Activated CD4-positive, alpha-beta T cell treated with anti-CD3 and anti-CD28 coated beads for 36 hours (primary cell): ENCODE measurements at regions not wholly inside any gene's neighbourhood (a gene's known extent, or its start where the extent isn't known, plus 50 kb on each side); places are given as distances from the start of the nearest gene placed in this dataset.

Experiments
- ATAC-seq: fragments of 200-7000 bp; cut with Tn5 transposase; one replicate; pipeline ENCODE4 v1.10.0; 2021; ENCODE audit warnings: mild to moderate bottlenecking, moderate library complexity
- CTCF ChIA-PET: fragments of 350-600 bp; sonication (Branson Sonifier 250); formaldehyde crosslinking; loops from one replicate; lab custom pipeline; 2021; ENCODE audit warnings: antibody characterized with exemption; lab: Charles Lee
- POLR2A ChIA-PET: fragments of 350-600 bp; sonication (Branson Sonifier 250); formaldehyde crosslinking; loops from one replicate; lab custom pipeline; 2021; ENCODE audit warnings: antibody characterized with exemption, inconsistent platforms; lab: Charles Lee
- DNase-seq: peaks from one replicate; pipeline ENCODE4 v3.0.0-alpha.2; 2020
- H3K27ac Mint-ChIP-seq: one replicate; pipeline ENCODE4 v1.8.0; 2021; ENCODE audit warnings: mixed read lengths
- H3K27me3 Mint-ChIP-seq: one replicate; pipeline ENCODE4 v1.8.0; 2021; ENCODE audit warnings: mixed read lengths
- H3K36me3 Mint-ChIP-seq: one replicate; pipeline ENCODE4 v1.8.0; 2021; ENCODE audit warnings: low read depth, mixed read lengths
- H3K4me1 Mint-ChIP-seq: one replicate; pipeline ENCODE4 v1.8.0; 2021; ENCODE audit warnings: mixed read lengths
- H3K4me3 Mint-ChIP-seq: one replicate; pipeline ENCODE4 v1.8.0; 2021; ENCODE audit warnings: mild to moderate bottlenecking, moderate library complexity, mixed read lengths
- H3K9me3 Mint-ChIP-seq: one replicate; pipeline ENCODE4 v1.8.0; 2021; ENCODE audit warnings: low read depth, mixed read lengths
- intact Hi-C, 2 experiments: fragments of 100-400 bp; cut with DNase I in 1 of 2; cut with micrococcal nuclease in 1 of 2; formaldehyde crosslinking; loops; one replicate each; pipeline versions ENCODE4 v1.14.2 to v1.15.1; 2022 to 2024; cut with DNase I, micrococcal nuclease

DNA sequence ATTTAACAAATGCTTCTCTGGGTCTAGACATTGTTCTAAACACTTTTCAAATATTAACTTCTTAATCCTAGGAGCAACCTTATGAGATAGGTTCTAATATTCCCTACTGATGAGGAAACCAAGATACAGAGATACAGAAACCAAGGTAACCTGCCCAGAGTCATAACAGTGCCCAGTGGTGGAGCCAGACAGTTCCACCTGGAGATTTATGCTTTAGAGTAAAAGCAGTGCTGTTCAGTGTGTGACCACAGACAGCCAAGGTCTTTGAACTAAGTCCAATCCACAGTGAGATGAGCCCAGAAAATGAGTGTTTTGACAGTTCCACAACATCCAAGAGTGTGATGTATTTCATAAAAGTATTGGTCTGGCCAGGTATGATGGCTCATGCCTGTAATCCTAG is 105.2 kb upstream of the UMPS start:
- ChIA-PET CTCF (no interaction called here), POLR2A (no interaction called here)
- Mint-ChIP-seq H3K4me3 (no peak overlapping the region), H3K27ac (no peak overlapping the region), H3K36me3 (no peaks in the 10 kb centered on the region), H3K4me1 (peaks cover 15% of the 10 kb centered on the region), H3K27me3 (peaks cover 2% of the 10 kb centered on the region), H3K9me3 (no peaks in the 10 kb centered on the region)
- DNase-seq (no peak), ATAC-seq (no peak)
- intact Hi-C loops = no loop called here

DNA sequence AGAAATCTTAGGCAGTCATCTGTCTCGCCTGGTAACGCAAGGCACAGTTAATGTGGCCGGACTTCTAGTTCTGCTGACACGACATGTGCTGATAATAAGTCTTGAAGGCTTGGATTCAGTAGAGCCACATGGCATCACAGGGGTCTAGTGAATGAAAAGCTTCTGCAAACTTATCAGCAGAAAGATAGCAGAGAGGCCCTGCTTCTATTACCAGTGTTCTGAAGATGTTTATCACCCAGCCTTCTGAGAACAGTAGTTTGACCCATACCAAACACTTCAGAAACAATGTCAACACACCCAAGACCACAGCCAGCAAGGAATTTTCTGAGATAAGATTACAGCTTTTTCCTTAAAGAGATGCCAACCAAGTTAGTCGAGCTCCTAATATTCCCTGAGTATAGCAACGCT is 102.7 kb upstream of the UMPS start:
- Mint-ChIP-seq H3K4me1 (no peaks in the 10 kb centered on the region), H3K9me3 (no peaks in the 10 kb centered on the region), H3K27me3 (peaks cover 3% of the 10 kb centered on the region), H3K4me3 (no peak overlapping the region), H3K27ac (no peak overlapping the region), H3K36me3 (no peaks in the 10 kb centered on the region)
- ATAC-seq (no peak), DNase-seq (no peak)
- intact Hi-C loops = no loop called here
- ChIA-PET CTCF (interaction anchor here (0.9 kb wide), 1 partner anchor 14 kb away, joined by 3 read pairs; no protein-coding TSS in a partner anchor), POLR2A (interaction anchor here (0.5 kb wide), 1 partner anchor 1509 kb away, joined by 3 read pairs; no protein-coding TSS in a partner anchor)

DNA sequence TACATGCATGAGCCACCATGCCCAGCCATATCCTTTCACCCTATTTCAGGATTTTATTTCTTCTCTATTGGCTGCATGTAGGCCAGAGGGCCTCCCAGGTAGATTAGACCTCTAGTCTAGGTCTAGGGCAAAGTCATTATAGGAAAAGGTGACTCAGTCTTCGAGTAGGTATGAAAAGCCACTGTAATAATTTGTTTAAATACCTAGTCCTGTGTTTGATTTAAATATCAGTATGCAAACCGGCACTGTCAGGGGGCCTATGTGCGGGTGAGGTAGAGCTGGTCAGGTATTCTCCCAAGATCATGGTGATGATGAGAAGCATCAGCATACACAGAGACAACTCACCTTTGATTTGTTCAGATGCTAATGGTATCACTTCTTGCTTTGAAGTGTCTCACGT is 101.4 kb upstream of the UMPS start:
- H3K27me3 Mint-ChIP-seq = peaks cover 3% of the 10 kb centered on the region
- H3K9me3 Mint-ChIP-seq = no peaks in the 10 kb centered on the region
- no peaks in the 10 kb centered on the region for H3K4me1 Mint-ChIP-seq
- CTCF ChIA-PET = no interaction called here
- intact Hi-C loops = no loop called here
- ATAC-seq = no peak
- H3K36me3 Mint-ChIP-seq = no peaks in the 10 kb centered on the region
- no peak overlapping the region for H3K27ac Mint-ChIP-seq
- POLR2A ChIA-PET = no interaction called here
- no peak overlapping the region for H3K4me3 Mint-ChIP-seq
- no peak for DNase-seq

DNA sequence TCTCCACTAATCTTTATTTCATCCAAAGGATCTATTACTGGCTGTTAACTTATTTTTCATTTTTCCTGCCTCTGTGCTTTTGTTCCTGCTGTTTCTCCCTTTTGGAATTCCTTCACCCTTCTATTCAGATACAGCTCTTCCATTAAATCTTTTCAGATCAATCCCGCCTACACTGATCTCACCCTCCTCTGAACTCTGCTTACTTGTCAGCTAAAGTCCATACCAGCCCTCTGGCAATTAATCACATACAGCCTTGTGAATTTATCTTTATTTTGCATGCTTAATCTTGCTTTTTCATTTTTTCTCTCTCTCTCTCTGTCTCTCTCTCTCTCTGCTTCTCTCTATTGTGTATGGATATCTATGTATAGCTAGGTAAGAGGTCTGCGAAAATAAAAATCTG is 100.8 kb upstream of the UMPS start:
- Mint-ChIP-seq H3K36me3 (no peaks in the 10 kb centered on the region), H3K4me1 (no peaks in the 10 kb centered on the region), H3K27me3 (peaks cover 3% of the 10 kb centered on the region), H3K27ac (no peak overlapping the region), H3K9me3 (no peaks in the 10 kb centered on the region), H3K4me3 (no peak overlapping the region)
- CTCF ChIA-PET = interaction anchor here (1.0 kb wide), 1 partner anchor 10 kb away, joined by 4 read pairs; no protein-coding TSS in a partner anchor
- ATAC-seq (no peak), DNase-seq (no peak)
- POLR2A ChIA-PET = no interaction called here
- intact Hi-C loops = no loop called here

DNA sequence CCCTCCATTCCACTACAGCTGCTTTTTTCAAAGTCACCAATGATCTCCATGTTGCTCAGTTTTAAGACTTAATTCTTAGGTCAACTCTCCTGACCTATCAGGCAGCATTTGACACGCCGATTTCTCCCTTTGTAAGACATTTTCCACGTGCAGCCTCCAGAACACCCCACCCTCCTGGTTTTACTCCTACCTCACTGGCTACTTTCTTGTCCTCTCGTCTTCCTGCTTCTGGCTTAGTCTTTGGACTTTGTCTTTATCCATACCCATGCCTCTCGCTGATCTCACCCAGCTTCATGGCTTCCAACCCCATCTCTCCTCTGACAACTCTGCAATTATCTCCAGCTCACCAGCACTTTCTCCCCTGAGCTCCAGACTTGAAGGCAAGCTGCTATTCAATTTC is 99.3 kb upstream of the UMPS start:
- POLR2A ChIA-PET = no interaction called here
- ATAC-seq = no peak
- no peaks in the 10 kb centered on the region for H3K36me3 Mint-ChIP-seq
- intact Hi-C loops = no loop called here
- no peaks in the 10 kb centered on the region for H3K9me3 Mint-ChIP-seq
- H3K27ac Mint-ChIP-seq = no peak overlapping the region
- H3K27me3 Mint-ChIP-seq = peaks cover 2% of the 10 kb centered on the region
- no peak for DNase-seq
- CTCF ChIA-PET = no interaction called here
- H3K4me1 Mint-ChIP-seq = no peaks in the 10 kb centered on the region
- no peak overlapping the region for H3K4me3 Mint-ChIP-seq

DNA sequence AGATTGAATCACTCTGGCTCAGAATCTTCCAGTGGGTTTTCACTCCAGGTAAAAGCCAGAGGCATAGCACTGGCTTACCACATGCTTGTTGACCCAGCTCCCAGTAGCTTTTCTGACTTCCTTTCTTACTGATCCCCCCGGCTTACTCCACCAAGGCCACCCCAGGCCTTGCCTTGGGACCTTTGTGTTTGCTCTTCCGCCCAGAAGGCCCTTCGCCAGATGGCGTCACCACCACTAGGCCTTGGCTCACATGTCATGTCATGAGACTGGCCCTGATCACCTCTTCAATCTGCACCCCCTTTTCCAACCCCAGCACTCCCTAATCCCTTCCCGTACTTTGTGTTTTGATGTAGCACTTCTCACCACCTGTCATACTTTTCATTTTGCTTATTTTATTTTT is 98.5 kb upstream of the UMPS start:
- Mint-ChIP-seq H3K36me3 (no peaks in the 10 kb centered on the region), H3K27me3 (peaks cover 2% of the 10 kb centered on the region), H3K4me1 (no peaks in the 10 kb centered on the region), H3K9me3 (no peaks in the 10 kb centered on the region), H3K4me3 (no peak overlapping the region), H3K27ac (no peak overlapping the region)
- ChIA-PET CTCF (no interaction called here), POLR2A (no interaction called here)
- intact Hi-C loops = no loop called here
- DNase-seq = no peak
- no peak for ATAC-seq

DNA sequence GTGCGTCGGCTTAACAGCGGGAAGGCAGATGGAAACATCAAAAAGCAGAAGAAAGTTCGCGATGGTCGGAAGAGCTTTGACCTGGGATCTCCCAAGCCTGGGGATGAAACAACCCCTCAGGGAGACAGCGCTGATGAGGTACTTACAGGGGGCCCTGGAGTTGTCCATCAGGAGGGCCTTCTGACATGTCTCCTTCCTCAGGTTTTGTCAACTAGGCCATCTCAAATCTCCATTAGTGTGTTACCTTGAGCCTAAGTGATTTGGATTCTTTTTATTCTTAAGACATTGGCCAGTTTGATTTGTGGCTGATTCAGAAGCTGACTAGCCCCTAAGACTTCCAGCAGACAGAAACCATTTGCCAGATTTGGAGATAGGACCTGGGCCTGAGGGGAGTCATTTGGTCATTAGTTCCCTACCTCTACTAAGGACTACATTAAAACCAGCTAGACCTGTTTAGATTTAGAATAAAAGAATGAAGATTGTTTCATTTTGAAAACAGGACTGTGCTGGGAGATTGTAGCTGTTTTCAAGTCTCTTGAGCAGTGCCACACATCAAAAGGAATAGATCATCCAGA is 97.6 kb upstream of the UMPS start:
- POLR2A ChIA-PET = no interaction called here
- intact Hi-C loops = no loop called here
- no peak for ATAC-seq
- CTCF ChIA-PET = no interaction called here
- H3K27me3 Mint-ChIP-seq = peaks cover 4% of the 10 kb centered on the region
- no peaks in the 10 kb centered on the region for H3K4me1 Mint-ChIP-seq
- H3K4me3 Mint-ChIP-seq = no peak overlapping the region
- H3K27ac Mint-ChIP-seq = no peak overlapping the region
- no peak for DNase-seq
- no peaks in the 10 kb centered on the region for H3K36me3 Mint-ChIP-seq
- no peaks in the 10 kb centered on the region for H3K9me3 Mint-ChIP-seq

DNA sequence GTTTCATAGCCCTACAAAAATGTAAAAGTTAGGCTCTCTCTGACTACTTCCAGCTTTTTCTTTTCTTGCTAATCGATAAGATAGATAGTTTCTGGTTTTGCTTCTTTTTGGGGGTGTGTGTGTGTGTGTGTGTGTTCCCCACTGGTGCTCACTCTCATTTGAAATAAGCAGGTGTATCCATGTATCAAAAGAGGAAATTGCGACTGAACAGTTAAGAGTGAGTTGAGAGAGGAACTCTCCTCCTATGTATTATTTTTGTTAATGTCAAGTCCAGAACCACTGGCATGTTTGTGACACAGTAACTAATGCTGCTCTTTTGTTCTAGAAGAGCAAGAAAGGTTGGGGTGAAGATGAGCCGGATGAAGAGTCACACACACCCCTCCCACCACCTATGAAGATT is 96.7 kb upstream of the UMPS start:
- peaks cover 6% of the 10 kb centered on the region for H3K27me3 Mint-ChIP-seq
- POLR2A ChIA-PET = no interaction called here

DNA sequence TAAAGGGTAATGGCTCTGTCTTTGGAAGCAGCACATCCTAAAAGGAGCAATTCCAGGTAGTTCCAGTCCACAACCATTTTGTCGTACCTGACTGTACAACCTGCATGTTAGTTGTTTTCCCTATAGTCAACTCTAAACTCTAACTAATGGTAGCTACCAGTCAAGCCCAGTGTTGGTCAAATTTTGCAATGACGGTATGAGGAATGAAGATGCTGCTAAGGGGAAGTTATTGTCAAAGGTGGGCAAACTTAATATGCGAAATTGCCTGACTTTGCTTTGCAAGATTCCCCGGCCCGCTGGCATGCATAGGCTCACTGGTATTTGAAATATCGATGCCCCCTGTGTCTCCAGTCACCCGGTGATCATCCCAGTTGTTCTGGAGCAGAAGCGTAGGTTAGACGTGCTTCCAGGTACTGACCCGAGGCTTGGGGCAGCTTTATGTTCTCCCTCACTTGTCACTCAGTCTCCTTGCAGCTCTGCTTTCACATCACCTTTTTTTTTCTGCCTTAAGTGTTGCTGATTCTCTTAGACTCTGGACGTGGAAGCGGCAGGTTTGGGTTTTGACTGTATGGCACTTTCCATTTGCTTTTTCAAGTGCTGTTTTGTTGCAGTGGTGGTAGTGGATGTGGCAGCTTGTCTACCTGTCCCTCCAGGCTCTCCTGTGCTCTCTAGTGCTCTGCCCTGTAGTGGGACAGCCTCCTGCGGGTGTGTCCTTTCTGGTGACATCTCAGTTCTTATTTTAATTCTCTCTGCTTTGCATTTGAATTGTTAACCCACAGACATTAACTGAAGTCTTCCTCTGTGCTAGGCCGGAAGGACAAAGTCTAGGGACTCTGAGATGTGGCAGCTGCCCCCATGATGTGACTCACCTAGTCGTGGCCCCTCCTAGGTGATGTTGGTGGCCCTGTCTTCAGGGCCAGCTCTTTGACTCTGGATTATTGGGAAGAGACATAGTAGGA is 95.8 kb upstream of the UMPS start:
- H3K4me1 Mint-ChIP-seq = peaks cover 10% of the 10 kb centered on the region
- no peak overlapping the region for H3K4me3 Mint-ChIP-seq
- ATAC-seq (no peak), DNase-seq (no peak)
- H3K27me3 Mint-ChIP-seq = peaks cover 6% of the 10 kb centered on the region
- POLR2A ChIA-PET = no interaction called here
- CTCF ChIA-PET = interaction anchor here (0.8 kb wide), 1 partner anchor 669 kb away, joined by 5 read pairs; no protein-coding TSS in a partner anchor
- no peaks in the 10 kb centered on the region for H3K9me3 Mint-ChIP-seq
- intact Hi-C loops = loop anchor here in 1 of 2 experiments (5.0 kb wide), 1 partner anchor 42 kb away; no protein-coding TSS in a partner anchor
- no peak overlapping the region for H3K27ac Mint-ChIP-seq
- H3K36me3 Mint-ChIP-seq = no peaks in the 10 kb centered on the region

More for the DNA sequence above, 96.7 kb upstream of the UMPS start:
- CTCF ChIA-PET = interaction anchor here (0.8 kb wide), 1 partner anchor 670 kb away, joined by 5 read pairs; no protein-coding TSS in a partner anchor
- Mint-ChIP-seq H3K4me3 (no peak overlapping the region), H3K36me3 (no peaks in the 10 kb centered on the region), H3K9me3 (no peaks in the 10 kb centered on the region), H3K27ac (no peak overlapping the region), H3K4me1 (peaks cover 2% of the 10 kb centered on the region)
- no peak for ATAC-seq
- no peak for DNase-seq
- intact Hi-C loops = no loop called here

DNA sequence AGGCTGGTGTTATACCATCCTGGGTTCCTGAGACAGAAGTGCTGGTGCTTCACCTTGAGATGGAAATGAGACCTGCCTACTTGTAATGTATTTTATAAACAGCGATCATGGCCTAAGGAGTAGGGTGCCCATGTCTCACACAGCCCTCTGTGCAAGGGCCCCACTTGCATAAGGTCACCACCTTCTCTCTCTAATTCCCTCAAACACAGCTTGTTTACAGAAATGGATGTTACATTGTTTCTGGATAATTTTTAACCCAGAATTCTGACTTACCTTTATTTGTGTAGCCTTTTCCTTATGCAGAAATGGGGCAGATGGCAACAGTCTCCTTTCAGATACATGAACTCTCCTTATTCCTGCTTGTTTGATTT is 95.1 kb upstream of the UMPS start:
- CTCF ChIA-PET = no interaction called here
- Mint-ChIP-seq H3K4me3 (no peak overlapping the region), H3K9me3 (no peaks in the 10 kb centered on the region), H3K27me3 (peaks cover 5% of the 10 kb centered on the region), H3K4me1 (peaks cover 17% of the 10 kb centered on the region), H3K36me3 (no peaks in the 10 kb centered on the region), H3K27ac (no peak overlapping the region)
- ATAC-seq = no peak
- POLR2A ChIA-PET = no interaction called here
- intact Hi-C loops = loop anchor here in 1 of 2 experiments (5.0 kb wide), 1 partner anchor 43 kb away; no protein-coding TSS in a partner anchor
- DNase-seq = no peak

DNA sequence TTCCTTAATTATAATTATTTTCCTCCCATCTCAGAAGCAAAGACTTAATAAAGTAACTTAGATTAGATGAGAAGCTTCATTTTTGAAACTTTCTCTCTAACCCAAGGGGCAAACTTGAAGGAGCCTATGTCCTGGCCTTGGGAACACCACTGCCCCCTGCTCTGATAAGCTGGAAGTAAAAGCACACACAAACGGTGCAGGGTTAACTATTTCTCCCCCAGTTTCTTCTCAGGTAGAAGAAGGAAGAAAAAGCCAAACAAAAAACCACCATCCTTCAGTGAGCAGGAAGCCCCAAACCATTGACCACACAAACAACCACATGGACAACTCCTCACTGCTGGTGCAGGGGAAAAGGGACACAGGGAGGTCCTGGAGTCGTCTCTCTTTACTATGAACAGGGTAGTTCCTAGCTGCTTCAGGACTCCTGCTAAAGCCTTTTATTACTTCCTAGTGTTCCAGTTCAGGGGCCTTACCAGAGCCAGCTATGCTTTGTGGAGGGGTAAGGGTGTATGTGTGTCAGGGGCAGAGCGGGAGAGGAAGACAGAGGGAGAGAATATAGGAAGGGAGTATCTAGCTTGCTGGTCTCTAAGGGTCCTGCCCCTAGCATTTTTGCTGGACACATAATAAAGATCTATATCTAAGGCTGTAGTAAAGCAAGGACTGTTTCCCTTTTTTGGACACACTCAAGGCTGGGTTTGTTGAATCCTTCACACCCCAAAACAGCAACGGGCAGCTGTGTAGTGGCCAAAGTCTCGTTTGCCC is 94.0 kb upstream of the UMPS start:
- Mint-ChIP-seq H3K27ac (no peak overlapping the region), H3K9me3 (no peaks in the 10 kb centered on the region), H3K4me3 (no peak overlapping the region), H3K27me3 (peaks cover 5% of the 10 kb centered on the region), H3K36me3 (no peaks in the 10 kb centered on the region), H3K4me1 (peaks cover 28% of the 10 kb centered on the region)
- ChIA-PET POLR2A (no interaction called here), CTCF (interaction anchor here (0.8 to 1.0 kb wide), 2 partner anchors 14 to 18 kb away, joined by 3 read pairs; no protein-coding TSS in a partner anchor)
- ATAC-seq = no peak
- intact Hi-C loops = loop anchor here in 1 of 2 experiments (5.0 kb wide), 1 partner anchor 44 kb away; no protein-coding TSS in a partner anchor
- no peak for DNase-seq
